Smooth muscle cell (in vitro differentiated cells): ENCODE measurements at regions not wholly inside any gene's neighbourhood (a gene's known extent, or its start where the extent isn't known, plus 50 kb on each side); places are given as distances from the start of the nearest gene placed in this dataset.

Source experiments
- DNase-seq: peaks from one replicate; lab custom pipeline; 2025; ENCODE audit not compliant: unreplicated experiment; lab: John Stamatoyannopoulos, UW
- H2AFZ ChIP-seq: fragments of 200-600 bp; sonication (generic); 2 replicates; pipeline ENCODE4 v1.6.0; 2016; ENCODE audit warnings: antibody characterized with exemption, low read depth, mild to moderate bottlenecking
- H3F3A ChIP-seq: fragments of 200-600 bp; sonication (generic); 2 replicates; pipeline ENCODE4 v1.6.0; 2017; ENCODE audit warnings: antibody characterized with exemption, low read depth
- H3K27ac ChIP-seq: fragments of 200-600 bp; sonication (generic); 2 replicates; pipeline ENCODE4 v1.5.1; 2016; ENCODE audit warnings: low read depth, mild to moderate bottlenecking
- H3K27me3 ChIP-seq: fragments of 200-600 bp; sonication (generic); 2 replicates; pipeline ENCODE4 v1.6.1; 2016; ENCODE audit warnings: low read depth, mild to moderate bottlenecking
- H3K36me3 ChIP-seq: fragments of 200-600 bp; sonication (generic); 2 replicates; pipeline ENCODE4 v1.5.1; 2016; ENCODE audit warnings: low read depth
- H3K4me1 ChIP-seq: fragments of 200-600 bp; sonication (generic); 2 replicates; pipeline ENCODE4 v1.5.1; 2016; ENCODE audit warnings: low read depth
- H3K4me2 ChIP-seq: fragments of 200-600 bp; sonication (generic); 2 replicates; pipeline ENCODE4 v1.6.0; 2016; ENCODE audit warnings: mild to moderate bottlenecking
- H3K4me3 ChIP-seq: fragments of 200-600 bp; sonication (generic); 2 replicates; pipeline ENCODE4 v1.5.1; 2016; ENCODE audit warnings: mild to moderate bottlenecking
- H3K79me2 ChIP-seq: fragments of 200-600 bp; sonication (generic); 2 replicates; pipeline ENCODE4 v1.6.0; 2016; ENCODE audit warnings: low read depth, mild to moderate bottlenecking
- H3K9ac ChIP-seq: fragments of 200-600 bp; sonication (generic); 2 replicates; pipeline ENCODE4 v1.6.0; 2016; ENCODE audit warnings: low read depth
- H3K9me3 ChIP-seq: fragments of 200-600 bp; sonication (generic); replicated peaks from 2 replicates; pipeline ENCODE4 v1.5.1; 2016; ENCODE audit warnings: low read depth
- H4K20me1 ChIP-seq: fragments of 200-600 bp; sonication (generic); 2 replicates; pipeline ENCODE4 v1.6.0; 2016; ENCODE audit warnings: low read depth
- WGBS: methylation state at CpG from one replicate; pipeline ENCODE4 v1.1.7; 2016; ENCODE audit warnings: low lambda C conversion rate; 5-methylcytosine and 5-hydroxymethylcytosine counted together
- TF ChIP-seq, protein P1 (sequence below): fragments of 200-600 bp; sonication (generic); IDR thresholded peaks from 2 replicates; pipeline ENCODE4 v1.5.1; 2017; ENCODE audit warnings: borderline replicate concordance, mild to moderate bottlenecking, antibody characterized with exemption; ENCODE audit not compliant: insufficient read depth, poor library complexity, severe bottlenecking

DNA sequence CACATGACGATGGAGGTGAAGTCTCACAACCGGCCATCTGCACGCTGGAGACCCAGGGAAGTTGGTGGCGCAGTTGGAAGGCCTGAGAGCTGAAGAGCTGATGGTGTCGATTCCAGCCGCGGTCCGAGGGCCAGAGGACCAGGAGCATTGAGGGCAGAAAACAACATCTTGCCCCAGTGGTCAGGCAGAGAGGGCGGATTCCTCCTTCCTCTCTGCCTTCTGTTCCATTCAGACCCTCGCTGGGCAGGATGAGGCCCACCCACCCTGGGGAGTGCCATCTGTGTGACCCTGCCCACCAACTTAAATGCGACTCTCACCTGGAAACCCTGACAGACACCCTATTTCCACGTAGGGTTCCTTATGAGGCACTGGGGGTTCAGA lies 120.7 kb upstream of the PMEPA1 start:
- Histone ChIP-seq H3K36me3 (no peaks in the 10 kb centered on the region), H3K79me2 (no peaks in the 10 kb centered on the region), H3K4me3 (no peak overlapping the region), H3K4me1 (no peaks in the 10 kb centered on the region), H3F3A (no peaks in the 10 kb centered on the region), H3K27ac (no peak overlapping the region), H3K9me3 (no peaks in the 10 kb centered on the region), H4K20me1 (no peaks in the 10 kb centered on the region), H3K4me2 (no peak overlapping the region), H2AFZ (no peak overlapping the region), H3K27me3 (no peaks in the 10 kb centered on the region), H3K9ac (no peak overlapping the region)
- TF ChIP-seq, protein P1, sequence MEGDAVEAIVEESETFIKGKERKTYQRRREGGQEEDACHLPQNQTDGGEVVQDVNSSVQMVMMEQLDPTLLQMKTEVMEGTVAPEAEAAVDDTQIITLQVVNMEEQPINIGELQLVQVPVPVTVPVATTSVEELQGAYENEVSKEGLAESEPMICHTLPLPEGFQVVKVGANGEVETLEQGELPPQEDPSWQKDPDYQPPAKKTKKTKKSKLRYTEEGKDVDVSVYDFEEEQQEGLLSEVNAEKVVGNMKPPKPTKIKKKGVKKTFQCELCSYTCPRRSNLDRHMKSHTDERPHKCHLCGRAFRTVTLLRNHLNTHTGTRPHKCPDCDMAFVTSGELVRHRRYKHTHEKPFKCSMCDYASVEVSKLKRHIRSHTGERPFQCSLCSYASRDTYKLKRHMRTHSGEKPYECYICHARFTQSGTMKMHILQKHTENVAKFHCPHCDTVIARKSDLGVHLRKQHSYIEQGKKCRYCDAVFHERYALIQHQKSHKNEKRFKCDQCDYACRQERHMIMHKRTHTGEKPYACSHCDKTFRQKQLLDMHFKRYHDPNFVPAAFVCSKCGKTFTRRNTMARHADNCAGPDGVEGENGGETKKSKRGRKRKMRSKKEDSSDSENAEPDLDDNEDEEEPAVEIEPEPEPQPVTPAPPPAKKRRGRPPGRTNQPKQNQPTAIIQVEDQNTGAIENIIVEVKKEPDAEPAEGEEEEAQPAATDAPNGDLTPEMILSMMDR: no peak
- WGBS: 91% methylated on average over 12 of the region's 12 CpGs
- DNase-seq: no peak

DNA sequence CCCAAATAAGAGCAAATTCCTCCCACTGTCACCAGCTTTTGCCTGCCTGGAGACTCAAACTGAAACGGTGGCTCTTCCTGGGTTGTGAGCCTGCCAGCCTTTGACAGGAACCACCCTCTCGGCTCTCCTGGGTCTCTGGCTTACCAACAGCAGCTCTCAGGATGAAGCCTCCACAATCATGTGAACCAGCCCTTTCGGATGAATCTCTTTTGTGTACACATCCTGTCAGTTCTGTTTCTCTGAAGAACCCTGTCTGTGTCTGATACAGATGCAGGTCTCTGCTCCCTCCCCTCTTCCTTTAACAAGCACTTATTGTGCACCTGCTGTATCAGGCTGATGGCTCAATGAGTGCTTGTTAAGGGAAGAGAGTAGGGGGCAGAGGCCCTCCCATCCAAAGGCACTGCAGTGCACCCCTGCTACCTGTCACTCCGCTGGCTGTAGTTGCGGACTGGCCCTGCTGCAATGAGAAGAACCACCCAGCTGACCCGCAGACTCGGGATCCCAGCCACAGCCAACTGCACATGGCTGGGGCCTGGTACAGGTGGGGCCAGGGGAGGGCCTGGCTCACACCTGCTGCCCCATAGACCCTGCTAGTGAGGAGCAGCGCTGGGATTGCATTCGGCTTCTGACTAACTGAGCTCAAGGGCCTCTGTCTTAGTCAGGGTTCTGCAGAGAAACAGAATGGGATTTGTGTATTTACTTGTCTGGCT lies 120.1 kb upstream of the PMEPA1 start:
- WGBS: 93% methylated on average over 9 of the region's 9 CpGs
- Histone ChIP-seq H3K79me2 (no peaks in the 10 kb centered on the region), H3K9ac (no peak overlapping the region), H3K9me3 (no peaks in the 10 kb centered on the region), H3F3A (no peaks in the 10 kb centered on the region), H3K27me3 (no peaks in the 10 kb centered on the region), H3K4me3 (no peak overlapping the region), H3K36me3 (no peaks in the 10 kb centered on the region), H2AFZ (no peak overlapping the region), H3K4me2 (no peak overlapping the region), H3K4me1 (no peaks in the 10 kb centered on the region), H3K27ac (no peak overlapping the region), H4K20me1 (no peaks in the 10 kb centered on the region)
- TF ChIP-seq, protein P1: no peak
- no peak for DNase-seq

DNA sequence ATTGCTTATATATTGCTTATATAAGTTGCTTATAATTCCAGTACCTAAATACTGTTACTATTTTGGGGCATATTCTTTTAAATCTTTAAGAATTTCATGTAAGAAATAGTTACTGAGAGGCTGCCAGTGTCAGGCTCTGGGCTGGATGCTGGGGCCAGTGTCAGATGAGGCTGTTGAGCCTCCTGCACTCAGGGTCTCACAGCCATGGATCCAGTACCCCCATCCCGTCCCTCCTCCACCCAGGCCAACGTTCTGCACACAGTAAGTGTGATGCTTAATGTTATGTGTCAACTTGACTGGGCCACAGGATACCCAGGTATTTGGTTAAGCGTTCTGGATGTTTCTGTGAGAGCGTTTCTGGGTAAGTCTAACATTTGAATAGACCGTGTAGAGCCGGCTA lies 119.5 kb upstream of the PMEPA1 start:
- H3K4me1 ChIP-seq: no peaks in the 10 kb centered on the region
- no peak overlapping the region for H2AFZ ChIP-seq
- no peak overlapping the region for H3K9ac ChIP-seq
- H3K27ac ChIP-seq: no peak overlapping the region
- no peaks in the 10 kb centered on the region for H3K27me3 ChIP-seq
- H4K20me1 ChIP-seq: no peaks in the 10 kb centered on the region
- no peaks in the 10 kb centered on the region for H3K9me3 ChIP-seq
- DNase-seq: no peak
- no peaks in the 10 kb centered on the region for H3K79me2 ChIP-seq
- H3K4me3 ChIP-seq: no peak overlapping the region
- no peaks in the 10 kb centered on the region for H3K36me3 ChIP-seq
- no peak overlapping the region for H3K4me2 ChIP-seq
- WGBS: 89% methylated on average over 6 of the region's 6 CpGs
- no peaks in the 10 kb centered on the region for H3F3A ChIP-seq
- TF ChIP-seq, protein P1: no peak

DNA sequence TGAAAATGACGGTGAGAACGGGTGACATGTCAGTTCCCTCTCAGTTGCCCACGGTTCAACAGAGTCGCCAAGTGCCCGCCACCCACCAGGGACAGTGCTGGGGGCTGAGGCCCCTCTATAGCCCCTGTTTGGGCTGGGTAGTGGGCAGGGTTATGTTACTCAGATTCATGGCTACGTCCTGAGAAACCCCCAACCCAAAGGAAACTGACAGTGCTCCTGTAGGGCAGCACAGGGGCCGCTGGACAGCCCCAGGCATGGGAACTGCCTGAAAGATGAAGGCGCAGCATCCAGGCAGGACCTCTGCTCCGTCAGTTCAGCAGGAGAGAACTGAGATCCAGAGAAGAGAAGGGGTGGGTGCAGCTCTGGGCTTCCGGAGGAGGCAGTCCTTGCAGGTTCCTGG lies 118.9 kb upstream of the PMEPA1 start:
- Histone ChIP-seq H3K4me2 (no peak overlapping the region), H3K36me3 (no peaks in the 10 kb centered on the region), H3K9me3 (no peaks in the 10 kb centered on the region), H4K20me1 (no peaks in the 10 kb centered on the region), H3K4me3 (no peak overlapping the region), H2AFZ (no peak overlapping the region), H3K27ac (no peak overlapping the region), H3K9ac (no peak overlapping the region), H3K79me2 (no peaks in the 10 kb centered on the region), H3K4me1 (no peaks in the 10 kb centered on the region), H3K27me3 (no peaks in the 10 kb centered on the region), H3F3A (no peaks in the 10 kb centered on the region)
- 91% methylated on average over 10 of the region's 10 CpGs for WGBS
- TF ChIP-seq, protein P1: no peak
- DNase-seq: no peak
